HG03280 (cell line): ENCODE measurements at regions not wholly inside any gene's neighbourhood (a gene's known extent, or its start where the extent isn't known, plus 50 kb on each side); places are given as distances from the start of the nearest gene placed in this dataset.
A peak's percentile ranks its signal among the peaks of the same experiment; 100 is the strongest.
"Not testable (repeated sequence)": the region's sequence is repeated elsewhere in the genome, so short reads cannot be mapped to it uniquely, and the experiment has no call there.

Experiments
- ATAC-seq: cut with Tn5 transposase; IDR thresholded peaks from one replicate; pipeline ENCODE4 v1.9.1; 2021; ENCODE audit warnings: mild to moderate bottlenecking, moderate library complexity; ENCODE audit not compliant: unreplicated experiment

DNA sequence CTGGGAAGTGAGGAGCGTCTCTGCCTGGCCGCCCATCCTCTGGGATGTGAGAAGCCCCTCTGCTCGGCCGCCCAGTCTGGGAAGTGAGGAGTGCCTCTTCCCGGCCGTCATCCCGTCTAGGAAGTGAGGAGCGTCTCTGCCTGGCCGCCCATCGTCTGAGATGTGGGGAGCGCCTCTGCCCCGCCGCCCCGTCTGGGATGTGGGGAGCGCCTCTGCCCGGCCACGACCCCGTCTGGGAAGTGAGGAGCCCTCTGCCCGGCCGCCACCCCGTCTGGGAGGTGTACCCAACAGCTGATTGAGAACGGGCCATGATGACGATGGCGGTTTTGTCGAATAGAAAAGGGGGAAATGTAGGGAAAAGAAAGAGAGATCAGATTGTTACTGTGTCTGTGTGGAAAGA lies 173.9 kb upstream of the PRSS1 start:
- ATAC-seq = not testable (repeated sequence)

DNA sequence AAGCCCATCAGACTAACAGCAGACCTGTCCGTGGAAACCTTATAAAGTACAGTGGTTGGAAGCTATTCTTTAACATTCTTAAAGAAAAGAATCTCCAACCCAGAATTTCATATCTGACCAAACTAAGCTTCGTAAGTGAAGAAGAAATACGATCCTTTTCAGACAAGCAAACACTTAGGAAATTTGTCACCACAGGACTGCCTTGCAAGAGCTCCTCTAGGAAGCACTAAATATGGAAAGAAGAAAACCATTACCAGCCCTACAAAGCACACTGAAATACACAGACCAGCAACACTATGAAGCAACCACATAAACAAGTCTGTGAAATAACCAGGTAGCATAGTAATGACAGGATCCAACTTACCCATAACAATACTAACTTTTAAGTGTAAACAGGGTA lies 177.7 kb upstream of the PRSS1 start:
- ATAC-seq = no peak

- ATAC-seq = no peak
Observed at GRCh38 chr7:142569851-142570250, 179.4 kb upstream of the PRSS1 start.

GRCh38 chr7:142568435-142569097 lies 180.7 kb upstream of the PRSS1 start:
- no peak for ATAC-seq

- ATAC-seq = no peak
Observed at GRCh38 chr7:142567201-142568075, 181.8 kb upstream of the PRSS1 start.

DNA sequence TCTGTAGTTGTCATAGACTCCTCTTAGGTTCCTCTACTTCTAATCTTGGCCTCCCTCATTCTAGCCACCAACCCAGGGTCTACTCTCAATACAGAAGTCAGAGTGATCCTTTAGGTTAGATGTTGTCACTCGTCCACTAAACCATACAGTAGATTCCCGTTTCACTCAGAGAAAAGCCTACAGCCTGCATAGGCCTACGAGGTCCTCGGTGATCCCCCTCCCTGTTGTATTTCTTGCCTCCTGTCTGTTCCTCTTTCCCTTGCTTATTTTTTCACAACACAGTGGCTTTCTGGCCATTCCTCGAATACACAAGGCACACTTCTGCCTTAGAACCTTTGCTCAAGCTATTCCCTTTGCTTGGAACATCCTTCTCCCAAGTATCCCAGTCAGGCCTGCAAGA lies 183.0 kb upstream of the PRSS1 start:
- no peak for ATAC-seq

- ATAC-seq = not testable (repeated sequence)
Observed at GRCh38 chr7:142564125-142564524, 185.1 kb upstream of the PRSS1 start.

- ATAC-seq = no peak
Observed at GRCh38 chr7:142563470-142563869, 185.8 kb upstream of the PRSS1 start.

- no peak for ATAC-seq
Observed at GRCh38 chr7:142562688-142563087, 186.6 kb upstream of the PRSS1 start.

GRCh38 chr7:142561396-142561795 lies 187.9 kb upstream of the PRSS1 start:
- not testable (repeated sequence) for ATAC-seq

- ATAC-seq = not testable (repeated sequence)
Observed at GRCh38 chr7:142560770-142561169, 188.5 kb upstream of the PRSS1 start.

GRCh38 chr7:142560166-142560565 lies 189.1 kb upstream of the PRSS1 start:
- no peak for ATAC-seq

GRCh38 chr7:142557971-142558582 lies 191.2 kb upstream of the PRSS1 start:
- peak; percentile 89 for ATAC-seq

DNA sequence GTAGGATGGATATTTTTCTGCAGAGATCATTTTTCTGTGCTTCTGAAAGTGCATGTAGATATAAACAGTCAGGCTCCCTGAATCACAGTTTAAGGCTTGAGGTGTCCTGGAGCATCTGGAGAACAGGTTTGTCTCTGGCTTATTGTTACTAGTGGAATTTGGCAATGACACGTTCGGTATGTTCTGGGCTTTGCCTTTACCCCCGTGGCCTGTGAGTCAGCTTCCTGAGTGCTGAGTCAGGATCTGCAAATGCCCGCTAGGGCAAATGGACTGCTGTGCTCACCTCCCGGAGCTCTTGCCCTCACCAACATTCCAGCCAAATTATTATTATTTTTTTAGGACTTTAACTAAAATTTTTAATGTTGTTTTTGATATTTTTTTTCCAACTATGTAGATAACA lies 192.5 kb upstream of the PRSS1 start:
- no peak for ATAC-seq

GRCh38 chr7:142554560-142555532 lies 194.4 kb upstream of the PRSS1 start:
- no peak for ATAC-seq

- ATAC-seq = no peak
Observed at GRCh38 chr7:142553216-142553615, 196.1 kb upstream of the PRSS1 start.

- ATAC-seq = no peak
Observed at GRCh38 chr7:142548978-142549377, 200.3 kb upstream of the PRSS1 start.

DNA sequence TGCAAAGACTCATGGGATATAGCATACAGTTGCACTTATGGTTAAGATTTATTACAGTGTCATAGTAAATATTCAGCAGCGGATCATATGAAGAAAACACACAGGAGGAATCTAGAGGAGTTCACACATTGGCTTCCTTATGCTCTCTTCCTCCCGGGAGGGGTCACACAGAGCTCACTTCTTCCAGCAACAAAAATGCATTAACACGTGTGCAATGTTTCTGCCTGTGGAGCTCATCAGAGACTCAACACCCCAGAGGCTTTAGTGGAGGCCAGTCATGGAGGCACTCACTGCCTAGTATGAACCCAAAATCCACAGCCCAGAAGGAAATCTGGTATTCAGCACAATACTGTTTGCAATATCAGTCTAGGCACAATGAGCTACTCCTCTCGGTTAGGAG lies 202.8 kb upstream of the PRSS1 start:
- ATAC-seq = no peak

- ATAC-seq = no peak
Observed at GRCh38 chr7:142542942-142543341, 206.3 kb upstream of the PRSS1 start.

- no peak for ATAC-seq
Observed at GRCh38 chr7:142542105-142542504, 207.2 kb upstream of the PRSS1 start.

- no peak for ATAC-seq
Observed at GRCh38 chr7:142540371-142540770, 208.9 kb upstream of the PRSS1 start.
